Glutamatergic neuron (in vitro differentiated cells): ENCODE measurements at regions not wholly inside any gene's neighbourhood (a gene's known extent, or its start where the extent isn't known, plus 50 kb on each side); places are given as distances from the start of the nearest gene placed in this dataset.

Experiments
- DNase-seq: peaks from one replicate; pipeline ENCODE4 v3.0.0; 2022
- H3K27ac Mint-ChIP-seq: one replicate; pipeline ENCODE4 v1.8.0; 2020; ENCODE audit warnings: mild to moderate bottlenecking, mixed read lengths, inconsistent platforms; ENCODE audit not compliant: unreplicated experiment
- H3K27me3 Mint-ChIP-seq: one replicate; pipeline ENCODE4 v1.8.0; 2020; ENCODE audit warnings: mild to moderate bottlenecking, moderate library complexity, mixed read lengths, inconsistent platforms; ENCODE audit not compliant: unreplicated experiment
- H3K36me3 Mint-ChIP-seq: one replicate; pipeline ENCODE4 v1.8.0; 2020; ENCODE audit warnings: mild to moderate bottlenecking, mixed read lengths, inconsistent platforms; ENCODE audit not compliant: unreplicated experiment
- H3K4me1 Mint-ChIP-seq: one replicate; pipeline ENCODE4 v1.8.0; 2020; ENCODE audit warnings: mild to moderate bottlenecking, low read depth, mixed read lengths, inconsistent platforms; ENCODE audit not compliant: unreplicated experiment
- H3K4me3 Mint-ChIP-seq: one replicate; pipeline ENCODE4 v1.8.0; 2020; ENCODE audit warnings: mild to moderate bottlenecking, mixed read lengths, inconsistent platforms; ENCODE audit not compliant: unreplicated experiment
- H3K9me3 Mint-ChIP-seq: one replicate; pipeline ENCODE4 v1.8.0; 2020; ENCODE audit warnings: mild to moderate bottlenecking, moderate library complexity, mixed read lengths, inconsistent platforms; ENCODE audit not compliant: unreplicated experiment
- TF ChIP-seq, protein P1 (sequence below): fragments of 200-600 bp; sonication (generic); IDR thresholded peaks from one replicate; pipeline ENCODE4 v1.5.0; 2021; ENCODE audit not compliant: partially characterized antibody, unreplicated experiment

DNA sequence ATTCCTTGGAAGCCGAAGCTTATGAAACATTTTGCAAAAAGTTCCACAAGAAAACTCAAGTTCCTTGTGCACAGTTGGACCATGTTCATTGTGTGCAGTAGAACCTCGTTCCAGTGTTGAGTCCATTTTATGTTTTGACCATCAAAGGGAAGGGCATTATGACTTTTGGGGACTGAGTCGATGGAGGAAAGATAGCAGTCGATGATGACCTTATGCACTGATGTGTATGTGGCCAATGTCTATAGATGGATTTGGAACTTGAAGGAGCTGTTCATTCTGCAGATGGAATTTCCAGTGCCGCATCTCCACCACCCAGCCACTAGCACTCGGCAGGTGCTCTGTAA is 71.5 kb upstream of the IGLL5 start:
- no peaks in the 10 kb centered on the region for H3K4me1 Mint-ChIP-seq
- no peak overlapping the region for H3K27ac Mint-ChIP-seq
- TF ChIP-seq, protein P1, sequence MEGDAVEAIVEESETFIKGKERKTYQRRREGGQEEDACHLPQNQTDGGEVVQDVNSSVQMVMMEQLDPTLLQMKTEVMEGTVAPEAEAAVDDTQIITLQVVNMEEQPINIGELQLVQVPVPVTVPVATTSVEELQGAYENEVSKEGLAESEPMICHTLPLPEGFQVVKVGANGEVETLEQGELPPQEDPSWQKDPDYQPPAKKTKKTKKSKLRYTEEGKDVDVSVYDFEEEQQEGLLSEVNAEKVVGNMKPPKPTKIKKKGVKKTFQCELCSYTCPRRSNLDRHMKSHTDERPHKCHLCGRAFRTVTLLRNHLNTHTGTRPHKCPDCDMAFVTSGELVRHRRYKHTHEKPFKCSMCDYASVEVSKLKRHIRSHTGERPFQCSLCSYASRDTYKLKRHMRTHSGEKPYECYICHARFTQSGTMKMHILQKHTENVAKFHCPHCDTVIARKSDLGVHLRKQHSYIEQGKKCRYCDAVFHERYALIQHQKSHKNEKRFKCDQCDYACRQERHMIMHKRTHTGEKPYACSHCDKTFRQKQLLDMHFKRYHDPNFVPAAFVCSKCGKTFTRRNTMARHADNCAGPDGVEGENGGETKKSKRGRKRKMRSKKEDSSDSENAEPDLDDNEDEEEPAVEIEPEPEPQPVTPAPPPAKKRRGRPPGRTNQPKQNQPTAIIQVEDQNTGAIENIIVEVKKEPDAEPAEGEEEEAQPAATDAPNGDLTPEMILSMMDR, result no peak
- no peak for DNase-seq
- peaks cover 1% of the 10 kb centered on the region for H3K9me3 Mint-ChIP-seq
- no peaks in the 10 kb centered on the region for H3K36me3 Mint-ChIP-seq
- H3K4me3 Mint-ChIP-seq, result no peak overlapping the region
- peaks cover 7% of the 10 kb centered on the region for H3K27me3 Mint-ChIP-seq

DNA sequence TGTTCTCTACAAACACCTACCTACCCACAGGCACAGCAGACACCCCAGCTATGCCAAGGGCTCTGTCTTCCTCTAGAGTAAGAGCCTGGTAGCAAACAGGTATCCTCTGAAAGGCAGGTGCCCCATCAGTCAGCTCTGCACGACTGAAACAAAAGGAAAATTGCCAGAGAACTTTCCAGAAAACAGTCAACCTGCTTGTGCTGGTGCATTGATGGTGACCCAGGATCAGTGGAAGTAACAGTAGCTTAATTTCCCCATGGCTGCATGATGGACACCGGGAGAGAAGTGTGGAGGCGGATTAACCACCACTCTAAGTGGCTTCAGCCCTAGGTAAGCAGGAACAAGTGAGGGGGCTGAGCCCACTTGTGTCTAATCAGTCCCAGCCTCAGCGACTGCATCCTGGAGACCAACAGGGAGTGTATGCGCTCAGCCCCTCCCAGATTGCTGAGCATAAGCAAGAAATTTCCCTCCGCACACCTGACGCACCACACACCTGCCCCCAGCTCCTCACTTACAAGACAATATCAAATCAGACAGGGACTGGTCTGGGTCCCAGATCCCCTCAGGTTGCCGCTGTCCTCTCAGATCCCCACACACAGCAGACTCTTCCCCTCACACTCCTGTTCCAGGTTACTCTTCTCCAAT is 70.7 kb upstream of the IGLL5 start:
- Mint-ChIP-seq H3K36me3 (no peaks in the 10 kb centered on the region), H3K27me3 (peaks cover 7% of the 10 kb centered on the region), H3K27ac (no peak overlapping the region), H3K4me3 (no peak overlapping the region), H3K9me3 (peaks cover 1% of the 10 kb centered on the region), H3K4me1 (no peaks in the 10 kb centered on the region)
- TF ChIP-seq, protein P1, result no peak
- no peak for DNase-seq

DNA sequence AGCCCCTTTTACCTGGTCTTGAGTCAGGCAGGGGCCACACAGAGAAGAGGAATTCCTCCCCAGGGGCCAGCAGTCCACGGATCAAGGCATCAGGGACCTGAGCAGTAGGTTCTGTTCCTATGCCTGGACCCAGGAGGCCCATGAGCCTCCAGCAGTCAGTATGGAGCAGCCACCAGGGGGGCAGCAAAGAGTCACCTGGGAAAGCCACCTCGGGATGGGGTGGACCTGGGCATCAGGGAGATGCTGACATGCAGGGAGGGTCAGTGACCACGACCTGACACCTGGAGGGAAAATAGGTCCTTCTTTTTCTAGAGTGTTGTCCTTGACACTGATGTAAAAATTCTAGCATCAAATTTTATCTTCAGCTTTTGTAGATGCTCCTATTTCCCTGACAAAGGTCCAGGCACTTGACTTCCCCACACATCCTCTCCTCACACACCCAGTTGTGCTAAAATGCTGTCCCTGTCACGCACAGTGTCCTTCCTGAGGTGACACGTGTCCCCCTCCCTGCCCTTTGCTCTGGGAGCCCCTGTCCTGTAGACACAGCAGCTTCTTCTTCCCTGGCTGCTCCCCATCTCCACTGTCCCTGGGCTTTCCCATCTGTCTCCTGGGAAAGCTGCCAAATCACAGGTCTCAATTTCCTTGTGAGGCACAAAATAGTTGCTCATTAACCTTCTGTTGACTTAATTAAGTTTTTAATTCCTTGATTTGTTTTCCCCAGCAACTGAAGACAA is 70.0 kb upstream of the IGLL5 start:
- H3K27ac Mint-ChIP-seq, result no peak overlapping the region
- no peak overlapping the region for H3K4me3 Mint-ChIP-seq
- peaks cover 7% of the 10 kb centered on the region for H3K27me3 Mint-ChIP-seq
- H3K9me3 Mint-ChIP-seq, result peaks cover 1% of the 10 kb centered on the region
- H3K4me1 Mint-ChIP-seq, result no peaks in the 10 kb centered on the region
- TF ChIP-seq, protein P1, result no peak
- no peak for DNase-seq
- H3K36me3 Mint-ChIP-seq, result no peaks in the 10 kb centered on the region

DNA sequence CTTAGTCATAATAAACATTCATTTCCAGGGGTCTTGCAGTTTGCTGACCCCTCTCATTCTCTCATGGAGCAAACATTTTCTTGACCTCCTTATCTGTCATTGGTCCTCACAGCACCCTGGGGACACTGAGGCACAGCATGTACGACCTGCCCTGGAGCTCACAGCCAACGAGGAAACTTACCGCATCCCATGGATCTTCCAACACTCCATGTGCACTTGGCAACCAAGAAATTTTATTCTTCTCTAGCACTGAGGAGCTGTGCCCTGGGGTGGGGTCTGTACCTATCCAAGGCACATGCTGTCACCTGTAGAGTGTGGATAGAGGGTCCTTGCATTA is 69.4 kb upstream of the IGLL5 start:
- Mint-ChIP-seq H3K4me3 (no peak overlapping the region), H3K9me3 (peaks cover 1% of the 10 kb centered on the region), H3K4me1 (peaks cover 3% of the 10 kb centered on the region), H3K27ac (no peak overlapping the region), H3K27me3 (peaks cover 5% of the 10 kb centered on the region), H3K36me3 (no peaks in the 10 kb centered on the region)
- DNase-seq, result no peak
- TF ChIP-seq, protein P1, result no peak
